Activated CD8-positive, alpha-beta memory T cell treated with anti-CD3 and anti-CD28 coated beads, Interleukin-2, amount 50 U/mL, for 4 hours (primary cell): ENCODE measurements at regions not wholly inside any gene's neighbourhood (a gene's known extent, or its start where the extent isn't known, plus 50 kb on each side); places are given as distances from the start of the nearest gene placed in this dataset.
"Not testable (repeated sequence)": the region's sequence is repeated elsewhere in the genome, so short reads cannot be mapped to it uniquely, and the experiment has no call there.

ENCODE experiments used
- DNase-seq: peaks from one replicate; pipeline ENCODE4 v3.0.0-alpha.2; 2020

DNA sequence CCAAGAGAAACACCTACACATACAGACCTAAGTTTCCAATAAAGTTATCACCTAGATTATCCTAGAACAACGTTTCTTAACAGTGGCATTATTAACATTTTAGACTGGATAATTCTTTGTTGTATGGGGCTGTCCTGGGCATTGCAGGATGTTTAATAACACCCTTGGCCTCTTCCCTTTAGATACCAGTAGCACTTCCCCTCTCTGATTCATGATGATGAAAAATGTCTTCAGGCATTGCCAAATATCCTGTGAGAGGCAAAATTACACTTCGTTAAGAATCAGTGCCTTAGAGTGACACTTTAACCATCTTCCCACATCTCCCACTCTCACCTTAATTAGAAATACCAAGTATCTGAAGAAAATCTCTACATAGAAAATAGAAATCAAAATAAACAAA is 352.6 kb downstream of the CGGBP1 start:
- DNase-seq, result no peak

DNA sequence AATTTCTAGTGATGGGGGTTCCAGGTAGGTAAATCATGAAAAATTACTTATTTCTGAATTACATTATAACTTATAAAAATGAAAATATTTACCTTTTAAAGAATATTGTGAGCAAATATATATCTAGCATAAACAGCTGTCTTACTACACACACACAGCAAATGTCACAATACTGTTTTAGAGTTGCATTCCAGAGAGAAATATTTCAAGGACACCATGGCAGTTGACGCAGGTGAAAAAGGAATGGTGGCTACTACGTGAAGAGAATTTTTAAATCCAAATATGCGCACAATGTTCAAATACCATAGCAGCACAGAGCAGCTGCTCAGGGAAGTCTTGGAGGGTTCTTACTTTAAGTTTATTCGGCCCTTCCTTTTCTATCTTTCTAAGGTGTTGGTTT is 356.2 kb downstream of the CGGBP1 start:
- DNase-seq, result no peak

DNA sequence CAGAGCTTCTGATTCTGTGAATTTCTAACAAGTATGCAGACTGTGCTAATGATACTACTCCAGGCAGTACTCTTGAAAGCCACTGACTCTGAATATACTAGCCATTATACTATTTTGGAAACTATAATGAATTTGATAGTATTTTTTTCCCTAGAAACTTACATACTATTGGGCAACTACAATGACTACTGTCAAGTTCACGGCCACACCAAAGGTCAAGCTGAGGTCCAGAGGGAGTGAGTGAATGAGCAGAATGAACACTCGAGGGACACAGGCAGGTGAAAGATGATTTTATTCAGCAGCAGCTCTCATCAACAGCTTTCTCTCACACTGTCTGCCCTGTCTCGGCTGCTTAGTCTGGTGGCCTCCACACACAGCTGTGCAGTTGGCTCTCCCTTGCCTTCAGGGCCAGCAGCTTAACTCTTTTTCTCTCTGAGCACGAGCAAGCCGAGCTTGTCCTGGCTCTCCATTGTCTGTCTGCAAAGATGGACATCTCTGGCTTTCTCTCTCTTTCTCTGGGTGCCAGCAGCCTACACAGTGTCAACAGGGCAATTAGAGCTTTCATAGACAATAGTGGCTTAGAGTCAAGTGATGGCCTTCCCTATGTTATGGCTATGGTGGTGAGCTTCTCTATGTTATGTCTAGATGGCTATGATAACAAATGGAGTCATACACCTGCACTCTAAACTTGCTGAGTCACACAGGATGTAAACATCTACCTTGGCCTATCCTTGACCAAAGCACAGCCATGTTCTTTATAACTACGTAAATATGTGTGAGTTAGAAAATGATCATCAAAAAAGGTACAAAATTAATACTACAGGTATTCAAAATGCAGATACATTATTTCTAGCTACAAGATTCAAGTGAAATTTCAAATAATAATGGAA is 362.4 kb downstream of the CGGBP1 start:
- no peak for DNase-seq

- no peak for DNase-seq
Observed at GRCh38 chr3:87694678-87695077, 364.1 kb downstream of the CGGBP1 start.

DNA sequence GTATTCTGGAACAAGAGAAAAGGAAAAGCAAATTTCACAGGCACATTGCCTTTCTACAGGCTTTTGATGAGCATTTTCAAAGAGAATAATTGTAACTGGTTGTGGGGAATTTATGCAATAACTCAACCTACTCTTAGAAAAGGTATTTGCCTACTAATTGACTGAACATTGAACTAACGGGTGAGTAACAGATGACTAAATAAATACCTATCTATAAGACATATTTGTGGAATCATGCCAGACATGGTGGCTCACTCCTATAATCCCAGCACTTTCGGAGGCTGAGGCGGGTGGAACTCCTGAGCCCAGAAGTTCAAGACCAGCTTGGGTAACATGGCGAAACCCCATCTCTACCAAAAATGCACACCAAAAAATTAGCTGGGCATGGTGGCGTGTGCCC is 367.7 kb downstream of the CGGBP1 start:
- no peak for DNase-seq

- DNase-seq, result not testable (repeated sequence)
Observed at GRCh38 chr3:87678984-87679660, 379.7 kb downstream of the CGGBP1 start.

GRCh38 chr3:87674397-87675161 is 384.2 kb downstream of the CGGBP1 start:
- DNase-seq, result no peak

- no peak for DNase-seq
Observed at GRCh38 chr3:87673132-87673531, 385.7 kb downstream of the CGGBP1 start.

DNA sequence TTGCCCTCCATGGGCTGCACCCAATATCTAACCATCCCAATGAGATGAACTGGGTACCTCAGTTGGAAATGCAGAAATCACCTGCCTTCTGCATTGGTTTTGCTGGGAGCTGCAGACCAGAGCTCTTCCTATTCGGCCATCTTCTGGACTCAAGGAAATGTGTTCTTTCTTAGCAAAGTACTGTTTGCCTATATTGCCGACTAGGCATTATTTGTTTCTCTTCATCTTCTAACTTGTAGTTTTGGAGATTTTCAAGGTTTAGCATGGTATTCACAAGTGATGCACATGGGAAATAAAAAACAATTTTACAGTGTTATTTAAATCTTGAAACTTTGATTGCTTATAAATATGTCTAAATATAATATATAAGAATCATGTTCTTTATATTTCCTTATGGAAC is 377.8 kb upstream of the POU1F1 start:
- DNase-seq, result no peak

DNA sequence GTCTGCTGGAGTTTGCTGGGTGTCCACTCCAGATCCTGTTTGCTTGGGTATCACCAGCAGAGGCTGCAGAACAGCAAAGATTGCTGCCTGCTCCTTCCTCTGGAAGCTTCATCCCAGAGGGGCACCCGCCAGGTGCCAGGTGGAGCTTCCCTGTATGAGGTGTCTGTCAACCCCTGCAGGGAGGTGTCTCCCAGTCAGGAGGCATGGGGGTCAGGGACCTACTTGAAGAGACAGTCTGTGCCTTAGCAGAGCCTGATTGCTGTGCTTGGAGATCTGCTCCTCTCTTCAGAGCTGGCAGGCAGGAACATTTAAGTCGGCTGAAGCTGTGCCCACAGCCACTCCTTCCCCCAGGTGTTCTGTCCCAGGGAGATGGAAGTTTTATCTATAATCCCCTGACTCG is 376.8 kb upstream of the POU1F1 start:
- not testable (repeated sequence) for DNase-seq

GRCh38 chr3:87634426-87634825 is 358.0 kb upstream of the POU1F1 start:
- no peak for DNase-seq

DNA sequence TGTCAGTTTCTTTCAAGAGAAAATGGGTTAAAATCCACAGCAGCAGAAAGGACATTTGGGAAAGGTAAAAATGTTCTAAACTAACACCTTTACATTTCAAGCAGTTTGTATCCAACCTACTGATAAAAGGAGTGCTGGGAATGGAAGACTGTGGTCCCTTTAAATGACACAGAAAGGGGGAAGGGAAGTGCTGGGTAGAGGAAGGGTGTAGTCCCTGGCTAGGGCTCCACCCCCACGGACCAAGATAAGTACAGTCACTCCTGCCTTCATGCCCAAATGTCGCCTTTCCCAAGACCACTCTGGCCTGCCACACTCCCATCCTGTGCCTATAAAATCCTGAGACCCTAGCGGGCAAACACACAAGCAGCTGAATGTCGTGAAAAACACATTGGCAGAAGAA is 350.9 kb upstream of the POU1F1 start:
- DNase-seq, result no peak

DNA sequence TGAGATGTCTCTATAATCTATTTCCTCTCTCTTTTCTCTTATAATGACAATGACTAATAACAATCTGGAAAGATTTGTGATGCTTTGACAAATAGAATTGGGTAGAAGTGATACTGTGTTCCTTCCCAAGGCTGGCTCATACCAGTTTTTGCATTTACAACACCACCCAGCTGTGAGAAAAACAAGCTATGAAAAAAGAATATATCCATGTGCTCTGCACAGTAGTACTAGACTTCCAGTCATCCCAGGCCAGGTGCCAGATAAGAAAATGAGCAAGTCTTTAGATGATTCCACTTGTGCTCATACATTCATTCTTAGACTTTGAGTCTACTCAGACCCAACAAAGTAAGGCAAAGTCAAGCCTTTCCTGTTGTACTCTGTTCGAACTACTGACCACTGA is 350.2 kb upstream of the POU1F1 start:
- DNase-seq, result no peak

DNA sequence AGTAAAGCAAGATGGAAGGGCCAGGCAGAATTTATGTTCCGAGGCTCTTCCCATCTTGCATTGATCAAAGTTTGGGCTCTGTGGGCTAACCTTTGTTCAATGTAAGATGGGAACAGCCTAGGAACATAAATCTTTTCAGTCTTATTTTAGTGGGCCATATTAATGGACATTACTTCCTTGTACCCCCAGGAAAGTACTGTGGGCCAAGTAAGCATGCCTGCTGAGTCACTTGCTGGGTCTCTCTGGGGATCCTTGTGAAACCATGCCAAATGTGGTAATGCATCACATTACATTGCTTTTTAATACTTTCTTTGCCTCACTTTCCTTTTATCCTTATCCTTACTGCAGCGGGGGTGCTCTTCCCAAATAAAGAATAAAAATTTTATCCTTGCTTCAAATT is 349.5 kb upstream of the POU1F1 start:
- DNase-seq, result no peak

DNA sequence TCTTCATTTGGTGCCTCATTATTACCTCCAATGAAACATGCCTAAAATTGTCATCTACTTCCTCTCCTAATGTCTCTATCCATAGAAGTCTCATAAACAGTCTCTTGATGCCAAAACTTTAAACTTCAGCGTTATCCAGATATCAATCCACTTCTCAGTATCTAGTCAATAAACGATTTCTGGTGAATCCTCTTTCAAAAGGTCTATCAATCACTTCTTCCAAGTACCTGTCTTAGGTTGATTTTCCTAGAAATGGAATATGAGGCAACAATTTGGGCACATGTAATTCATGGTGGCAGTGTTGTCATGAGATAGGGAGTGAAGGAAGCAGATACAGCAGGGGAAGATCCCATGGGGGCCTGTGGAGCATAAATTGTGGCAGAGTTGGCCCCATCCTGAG is 348.5 kb upstream of the POU1F1 start:
- DNase-seq, result no peak

DNA sequence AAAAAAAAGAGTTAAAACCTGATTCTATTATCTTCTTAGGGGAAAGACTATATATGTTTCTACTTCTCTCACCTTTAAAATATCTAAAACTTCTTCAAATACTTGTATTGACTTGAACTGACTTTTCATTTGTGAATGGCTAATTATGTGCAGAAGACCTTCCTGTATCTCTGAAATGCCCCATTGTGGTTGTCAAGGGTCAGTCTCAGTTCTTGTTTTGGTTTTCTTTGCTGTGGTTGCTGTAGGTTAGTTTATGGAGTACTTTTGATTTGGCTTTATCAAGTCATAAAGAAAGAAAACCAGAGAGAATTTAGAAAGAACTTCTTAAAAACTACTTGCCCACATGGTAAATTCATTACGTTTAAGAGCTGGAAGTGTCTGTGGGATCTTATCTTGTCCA is 345.3 kb upstream of the POU1F1 start:
- DNase-seq, result no peak

- no peak for DNase-seq
Observed at GRCh38 chr3:87615506-87615905, 339.1 kb upstream of the POU1F1 start.

GRCh38 chr3:87614998-87615397 is 338.6 kb upstream of the POU1F1 start:
- DNase-seq, result no peak

- DNase-seq, result no peak
Observed at GRCh38 chr3:87607234-87607633, 330.9 kb upstream of the POU1F1 start.

GRCh38 chr3:87595798-87596197 is 319.4 kb upstream of the POU1F1 start:
- DNase-seq, result no peak

DNA sequence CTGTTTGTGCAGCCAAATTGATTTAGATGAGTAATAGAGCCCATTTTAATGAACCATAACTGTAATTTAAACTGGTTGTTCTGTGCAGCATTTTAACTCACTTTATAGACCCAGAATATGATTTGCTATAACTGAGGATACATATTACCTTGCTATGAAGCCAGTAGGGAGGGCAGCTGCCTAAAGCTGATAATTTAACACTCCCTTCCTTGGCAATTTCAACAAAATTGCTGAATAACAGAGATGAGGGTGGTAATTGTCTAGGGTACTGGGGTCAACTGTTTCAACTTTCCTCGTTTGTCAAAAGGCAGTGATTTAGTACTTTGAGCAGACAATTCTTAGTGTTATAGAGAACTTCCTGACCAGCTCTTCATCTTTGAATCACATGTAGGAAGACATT is 304.9 kb upstream of the POU1F1 start:
- DNase-seq, result no peak

DNA sequence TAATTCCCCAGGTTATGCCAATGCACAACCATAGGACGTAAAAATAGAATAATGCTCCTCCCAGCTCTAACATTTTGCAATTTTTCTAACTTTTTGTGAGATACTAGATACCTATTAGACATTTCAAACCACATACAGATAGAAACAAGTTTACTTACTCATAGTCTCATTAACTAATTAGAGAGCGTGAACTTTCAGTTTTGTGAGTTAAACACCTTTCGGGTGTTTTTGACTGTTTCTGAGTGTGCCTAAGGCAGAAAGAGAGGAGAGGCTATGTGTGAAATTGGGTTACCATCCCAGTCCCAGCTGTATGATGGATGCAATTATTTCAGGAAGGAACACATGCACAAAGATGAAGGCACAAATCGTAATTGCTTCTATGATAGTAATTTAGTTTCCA is 300.4 kb upstream of the POU1F1 start:
- DNase-seq, result no peak

- DNase-seq, result no peak
Observed at GRCh38 chr3:87575550-87575949, 299.2 kb upstream of the POU1F1 start.

DNA sequence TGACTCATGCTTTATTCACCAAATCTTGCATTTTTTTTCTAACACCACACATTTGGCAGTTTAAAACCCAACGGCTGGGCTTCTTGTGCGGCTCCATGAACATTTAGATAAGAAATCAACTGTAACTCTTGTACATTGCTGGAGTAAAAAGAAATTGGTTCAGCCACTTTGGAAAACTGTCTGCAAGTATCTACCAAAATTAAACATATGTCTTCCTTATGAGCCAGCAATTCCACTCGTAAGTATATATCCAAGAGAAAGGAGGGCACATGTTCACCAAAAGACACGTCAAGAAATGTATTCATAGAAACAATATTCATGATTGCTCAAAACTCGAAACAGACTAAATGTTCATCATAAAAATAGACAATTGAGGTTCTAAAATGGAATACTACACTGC is 291.9 kb upstream of the POU1F1 start:
- DNase-seq, result no peak
